Stomach (tissue), 8 donors: ENCODE measurements at regions not wholly inside any gene's neighbourhood (a gene's known extent, or its start where the extent isn't known, plus 50 kb on each side); places are given as distances from the start of the nearest gene placed in this dataset.

Experiments used
- DNase-seq, 2 donors: peaks; one replicate each; pipeline versions ENCODE4 v3.0.0 to v3.0.0-alpha.2; 2013 to 2019
- H3K27ac ChIP-seq, 5 donors: fragments of 200-600 bp in 4 of 5; sonication (generic) in 4 of 5; one replicate each; pipeline ENCODE4 v1.5.1; 2013 to 2019; ENCODE audit warnings: mild to moderate bottlenecking in 1 of 5, moderate library complexity in 1 of 5
- H3K27me3 ChIP-seq, 3 donors: fragments of 200-600 bp; sonication (generic); one replicate each; pipeline ENCODE4 v1.5.1; 2017 to 2019; ENCODE audit warnings: mixed run types in 1 of 3
- H3K36me3 ChIP-seq, 4 donors: fragments of 200-600 bp; sonication (generic); 1 replicate in 3 of 4; 2 replicates in 1 of 4; pipeline ENCODE4 v1.5.1; 2016 to 2019
- H3K4me1 ChIP-seq, 4 donors: fragments of 200-600 bp; sonication (generic); one replicate each; pipeline ENCODE4 v1.5.1; 2016 to 2019
- H3K4me3 ChIP-seq, 4 donors: fragments of 200-600 bp; sonication (generic) in 3 of 4; one replicate each; pipeline ENCODE4 v1.5.1; 2016 to 2019; ENCODE audit warnings: mild to moderate bottlenecking in 1 of 4
- H3K9me3 ChIP-seq, 4 donors: fragments of 200-600 bp; sonication (generic); one replicate each; pipeline ENCODE4 v1.5.1; 2016 to 2019
- EP300 ChIP-seq: sonication (generic); formaldehyde crosslinking; IDR thresholded peaks from one replicate; pipeline ENCODE4 v1.6.1; 2017; ENCODE audit warnings: antibody characterized with exemption
- POLR2A ChIP-seq, 4 donors: fragments of 450-650 bp; IDR thresholded peaks; one replicate each; pipeline ENCODE4 v1.6.1; 2016; ENCODE audit warnings: antibody characterized with exemption in 4 of 4, control low read depth in 2 of 4, mild to moderate bottlenecking in 1 of 4, moderate library complexity in 1 of 4
- POLR2AphosphoS5 ChIP-seq, 3 donors: sonication (generic); formaldehyde crosslinking; IDR thresholded peaks; one replicate each; pipeline ENCODE4 v1.6.1; 2016; ENCODE audit warnings: antibody characterized with exemption in 3 of 3
- WGBS, 5 donors: extraction: QIAGEN DNeasy Blood & Tissue Kit in 3 of 5; methylation state at CpG; one replicate each; pipeline versions ENCODE4 v1.1.5 to v1.1.7; 2013 to 2018; 5-methylcytosine and 5-hydroxymethylcytosine counted together
- intact Hi-C: fragments of 100-400 bp; cut with DNase I; formaldehyde crosslinking; loops from one replicate; pipeline ENCODE4 v1.15.1; 2023; ENCODE audit warnings: low total_unique reads
- TF ChIP-seq, protein P1 (sequence below), 7 experiments: fragments of 450-650 bp in 4 of 7; fragments of 200-600 bp in 3 of 7; sonication (generic) in 3 of 7; IDR thresholded peaks; one replicate each; pipeline ENCODE4 v1.5.1; 2016 to 2019; ENCODE audit warnings: antibody characterized with exemption in 7 of 7, control low read depth in 2 of 7, mild to moderate bottlenecking in 1 of 7
- donor health status: healthy with polysubstance abuse.
- donor health status: Bipolar disorder and iron deficiency.
- donor health status: healthy.

DNA sequence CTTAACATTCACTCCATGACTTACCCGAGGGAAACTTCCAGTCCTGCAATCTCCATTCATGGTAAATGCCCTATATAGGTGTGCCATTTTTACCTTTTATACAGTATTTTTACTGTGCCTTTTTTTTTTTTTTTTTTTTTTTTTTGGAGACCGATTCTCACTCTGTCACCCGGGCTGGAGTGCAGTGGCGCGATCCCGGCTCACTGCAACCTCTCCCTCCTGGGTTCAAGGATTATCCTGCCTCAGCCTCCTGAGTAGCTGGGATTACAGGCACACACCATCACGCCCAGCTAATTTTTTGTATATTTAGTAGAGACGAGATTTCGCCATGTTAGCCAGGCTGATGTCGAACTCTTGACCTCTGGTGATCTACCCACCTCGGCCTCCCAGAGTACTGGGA, 124.4 kb upstream of the PLPPR4 start:
- no peak overlapping the region for H3K4me3 ChIP-seq
- WGBS, 5 donors = 85 to 91% (median 88%) methylated on average over 11 of the region's 11 CpGs
- no peaks in the 10 kb centered on the region for H3K9me3 ChIP-seq
- H3K4me1 ChIP-seq = no peaks in the 10 kb centered on the region
- intact Hi-C loops = no loop called here
- no peaks in the 10 kb centered on the region for H3K36me3 ChIP-seq
- H3K27me3 ChIP-seq = no peaks in the 10 kb centered on the region
- DNase-seq = no peak
- TF ChIP-seq, protein P1, sequence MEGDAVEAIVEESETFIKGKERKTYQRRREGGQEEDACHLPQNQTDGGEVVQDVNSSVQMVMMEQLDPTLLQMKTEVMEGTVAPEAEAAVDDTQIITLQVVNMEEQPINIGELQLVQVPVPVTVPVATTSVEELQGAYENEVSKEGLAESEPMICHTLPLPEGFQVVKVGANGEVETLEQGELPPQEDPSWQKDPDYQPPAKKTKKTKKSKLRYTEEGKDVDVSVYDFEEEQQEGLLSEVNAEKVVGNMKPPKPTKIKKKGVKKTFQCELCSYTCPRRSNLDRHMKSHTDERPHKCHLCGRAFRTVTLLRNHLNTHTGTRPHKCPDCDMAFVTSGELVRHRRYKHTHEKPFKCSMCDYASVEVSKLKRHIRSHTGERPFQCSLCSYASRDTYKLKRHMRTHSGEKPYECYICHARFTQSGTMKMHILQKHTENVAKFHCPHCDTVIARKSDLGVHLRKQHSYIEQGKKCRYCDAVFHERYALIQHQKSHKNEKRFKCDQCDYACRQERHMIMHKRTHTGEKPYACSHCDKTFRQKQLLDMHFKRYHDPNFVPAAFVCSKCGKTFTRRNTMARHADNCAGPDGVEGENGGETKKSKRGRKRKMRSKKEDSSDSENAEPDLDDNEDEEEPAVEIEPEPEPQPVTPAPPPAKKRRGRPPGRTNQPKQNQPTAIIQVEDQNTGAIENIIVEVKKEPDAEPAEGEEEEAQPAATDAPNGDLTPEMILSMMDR (IDR thresholded peaks at IDR 0.05) = no peak
- no peak for TF ChIP-seq POLR2AphosphoS5 (IDR thresholded peaks at IDR 0.05)
- no peak for TF ChIP-seq POLR2A (IDR thresholded peaks at IDR 0.05)
- no peak for TF ChIP-seq EP300
- H3K27ac ChIP-seq = no peak overlapping the region

DNA sequence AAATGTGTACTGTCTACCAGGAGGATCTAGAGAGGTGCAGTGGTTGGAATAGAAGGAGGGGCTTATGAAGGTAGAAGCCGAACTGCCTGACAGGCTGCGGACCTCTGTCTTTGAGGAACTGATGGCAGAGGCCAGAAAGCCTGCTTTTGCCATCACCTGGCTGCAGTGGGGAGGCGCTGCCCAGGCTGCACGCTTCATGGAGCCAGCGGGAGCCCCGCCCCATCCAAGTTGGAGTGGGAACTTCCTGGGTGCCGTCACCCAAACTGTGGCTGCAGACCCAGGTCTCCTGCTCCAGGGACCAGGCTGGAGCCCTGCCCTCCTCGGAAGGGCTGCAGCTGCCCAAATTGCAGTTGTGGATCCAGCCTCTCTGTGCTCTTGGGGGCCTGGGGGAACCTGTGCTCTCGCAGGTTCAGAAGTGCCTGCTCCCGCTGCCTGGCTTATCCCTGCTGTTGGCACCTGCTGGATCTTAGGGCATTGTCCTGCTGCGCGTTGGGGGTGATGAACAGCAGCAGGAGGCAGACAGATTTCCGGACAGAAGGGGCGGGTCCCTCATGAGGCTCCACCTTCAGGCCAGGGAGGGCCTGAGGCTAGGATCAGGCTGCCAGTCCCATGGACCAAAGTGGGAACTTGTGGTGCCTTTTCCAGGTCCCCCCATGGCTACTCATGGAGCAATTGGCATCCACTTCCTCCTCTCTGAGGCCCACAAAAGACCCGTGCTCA, 118.0 kb upstream of the PLPPR4 start:
- 73 to 85% (median 79%) methylated on average over 7 to 15 of the region's 15 CpGs for WGBS, 5 donors
- Histone ChIP-seq H3K9me3 (no peaks in the 10 kb centered on the region), H3K27ac (no peak overlapping the region), H3K27me3 (peaks cover 0 to 3% (median 0%) of the 10 kb centered on the region in 3 donors), H3K4me3 (no peak overlapping the region), H3K4me1 (no peaks in the 10 kb centered on the region), H3K36me3 (no peaks in the 10 kb centered on the region)
- no peak for TF ChIP-seq EP300
- TF ChIP-seq, protein P1 (IDR thresholded peaks at IDR 0.05) = no peak
- TF ChIP-seq POLR2AphosphoS5 (IDR thresholded peaks at IDR 0.05) = no peak
- TF ChIP-seq POLR2A (IDR thresholded peaks at IDR 0.05) = no peak
- intact Hi-C loops = no loop called here
- no peak for DNase-seq

DNA sequence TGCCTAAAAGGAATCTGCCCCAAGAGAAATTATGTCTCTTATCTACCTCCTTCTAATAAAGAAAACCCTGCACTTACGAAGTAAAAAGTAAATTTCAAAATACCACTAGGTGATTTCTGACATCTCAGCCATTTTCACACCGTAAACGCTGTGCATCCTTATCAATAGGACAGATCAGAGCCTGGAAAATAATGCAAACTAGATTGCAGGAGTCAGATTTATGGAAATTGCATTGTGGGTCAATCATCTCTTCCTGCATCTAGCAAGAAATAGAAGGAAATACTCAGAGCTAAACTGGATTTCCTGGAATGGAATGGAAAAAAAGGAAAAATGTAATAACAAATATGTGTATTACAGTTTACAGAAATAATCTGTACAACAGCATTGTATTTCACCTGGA, 114.3 kb upstream of the PLPPR4 start:
- WGBS, 5 donors = 57 to 81% (median 66%) methylated on average over 3 of the region's 3 CpGs
- TF ChIP-seq EP300 (no peak), POLR2A (IDR thresholded peaks at IDR 0.05) (no peak), POLR2AphosphoS5 (IDR thresholded peaks at IDR 0.05) (no peak)
- TF ChIP-seq, protein P1 (IDR thresholded peaks at IDR 0.05) = no peak
- DNase-seq = no peak
- intact Hi-C loops = no loop called here
- Histone ChIP-seq H3K4me1 (no peaks in the 10 kb centered on the region), H3K4me3 (no peak overlapping the region), H3K9me3 (no peaks in the 10 kb centered on the region), H3K27ac (no peak overlapping the region), H3K36me3 (no peaks in the 10 kb centered on the region), H3K27me3 (peaks cover 0 to 3% (median 0%) of the 10 kb centered on the region in 3 donors)

DNA sequence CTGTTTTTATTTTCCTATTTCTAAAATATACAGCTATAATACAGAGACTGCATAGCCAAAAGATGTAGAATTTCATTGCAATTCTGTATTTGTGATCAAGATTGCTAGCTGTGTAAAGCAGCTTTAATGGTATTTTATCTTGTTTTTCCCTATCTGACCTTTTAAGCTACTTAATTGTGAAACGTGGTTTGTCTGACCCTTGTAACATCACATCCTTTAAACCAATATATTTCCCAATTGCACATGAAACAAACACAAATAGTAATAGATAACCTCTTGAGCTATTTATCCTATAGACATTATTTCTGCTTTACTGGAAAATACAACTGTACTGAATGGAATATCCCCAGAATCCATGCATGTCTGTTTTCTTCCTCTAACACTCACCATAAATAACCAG, 112.2 kb upstream of the PLPPR4 start:
- intact Hi-C loops = no loop called here
- no peak overlapping the region for H3K27ac ChIP-seq
- H3K9me3 ChIP-seq = no peaks in the 10 kb centered on the region
- no peak for DNase-seq
- H3K4me3 ChIP-seq = no peak overlapping the region
- TF ChIP-seq POLR2A (IDR thresholded peaks at IDR 0.05) (no peak), EP300 (no peak), POLR2AphosphoS5 (IDR thresholded peaks at IDR 0.05) (no peak)
- TF ChIP-seq, protein P1 (IDR thresholded peaks at IDR 0.05) = no peak
- H3K27me3 ChIP-seq = no peaks in the 10 kb centered on the region
- WGBS, 5 donors = 13 to 26% (median 20%) methylated on average over 1 of the region's 1 CpG
- no peaks in the 10 kb centered on the region for H3K36me3 ChIP-seq
- H3K4me1 ChIP-seq = no peaks in the 10 kb centered on the region
